A673 (cell line): ENCODE measurements at regions not wholly inside any gene's neighbourhood (a gene's known extent, or its start where the extent isn't known, plus 50 kb on each side); places are given as distances from the start of the nearest gene placed in this dataset.

Experiments
- BruUV-seq: library from RNA; stranded (reverse); fragments of 400-500 nt; replicated peaks from 2 replicates; lab custom pipeline; 2021; lab: Mats Ljungman, UMichigan
- CTCF ChIA-PET: fragments of 300-600 bp; sonication (Branson Sonifier 250); formaldehyde crosslinking; loops from one replicate; lab custom pipeline; 2022; ENCODE audit warnings: antibody characterized with exemption; lab: Charles Lee
- POLR2A ChIA-PET: fragments of 300-600 bp; sonication (Branson Sonifier 250); formaldehyde crosslinking; loops from one replicate; lab custom pipeline; 2022; ENCODE audit warnings: antibody characterized with exemption; ENCODE audit not compliant: low non-redundant PET; lab: Charles Lee
- DNase-seq: peaks from one replicate; pipeline ENCODE4 v3.0.0-alpha.2; 2015; ENCODE audit warnings: low spot score
- H3K27ac ChIP-seq: fragments of 200-600 bp; sonication (generic); 2 replicates; pipeline ENCODE4 v1.5.1; 2016; ENCODE audit warnings: mixed run types, low read depth, mild to moderate bottlenecking, mixed read lengths, antibody characterized with exemption, low read length; ENCODE audit not compliant: poor library complexity, severe bottlenecking
- H3K27me3 ChIP-seq: fragments of 200-600 bp; sonication (generic); replicated peaks from 2 replicates; pipeline ENCODE4 v1.6.1; 2017; ENCODE audit warnings: mixed run types, low read depth, mild to moderate bottlenecking, mixed read lengths, antibody characterized with exemption, low read length; ENCODE audit not compliant: insufficient read depth, poor library complexity
- H3K36me3 ChIP-seq: fragments of 200-600 bp; sonication (generic); 2 replicates; pipeline ENCODE4 v1.6.1; 2016; ENCODE audit warnings: mixed run types, mild to moderate bottlenecking, mixed read lengths, antibody characterized with exemption, low read length; ENCODE audit not compliant: insufficient read depth, poor library complexity, severe bottlenecking
- H3K4me1 ChIP-seq: fragments of 200-600 bp; sonication (generic); 2 replicates; pipeline ENCODE4 v1.6.1; 2017; ENCODE audit warnings: mixed run types, mild to moderate bottlenecking, mixed read lengths, antibody characterized with exemption, low read length; ENCODE audit not compliant: insufficient read depth, poor library complexity, severe bottlenecking
- H3K4me3 ChIP-seq: fragments of 200-600 bp; sonication (generic); 2 replicates; pipeline ENCODE4 v1.5.1; 2016; ENCODE audit warnings: low read depth, mixed run types, mild to moderate bottlenecking, mixed read lengths, low read length; ENCODE audit not compliant: poor library complexity, severe bottlenecking
- H3K9me3 ChIP-seq: fragments of 200-600 bp; sonication (generic); 2 replicates; pipeline ENCODE4 v1.6.1; 2016; ENCODE audit warnings: mixed run types, low read depth, mild to moderate bottlenecking, mixed read lengths, antibody characterized with exemption, low read length; ENCODE audit not compliant: poor library complexity, severe bottlenecking
- EZH2 ChIP-seq: fragments of 200-600 bp; sonication (generic); IDR thresholded peaks from 2 replicates; pipeline ENCODE4 v1.6.1; 2017; ENCODE audit warnings: borderline replicate concordance, low read depth, mild to moderate bottlenecking, mixed read lengths, antibody characterized with exemption, low read length; ENCODE audit not compliant: poor library complexity, severe bottlenecking
- intact Hi-C: fragments of 100-400 bp; cut with micrococcal nuclease; formaldehyde crosslinking; loops from one replicate; pipeline ENCODE4 v1.10.0; 2022; ENCODE audit not compliant: unreplicated experiment
- TF ChIP-seq, protein P1 (sequence below): fragments of 300-800, 200-600 bp; sonication (generic); conservative IDR thresholded peaks from 2 replicates; pipeline ENCODE4 v1.5.1; 2017; ENCODE audit warnings: low read depth, mild to moderate bottlenecking, antibody characterized with exemption, low read length, moderate library complexity, mixed read lengths

DNA sequence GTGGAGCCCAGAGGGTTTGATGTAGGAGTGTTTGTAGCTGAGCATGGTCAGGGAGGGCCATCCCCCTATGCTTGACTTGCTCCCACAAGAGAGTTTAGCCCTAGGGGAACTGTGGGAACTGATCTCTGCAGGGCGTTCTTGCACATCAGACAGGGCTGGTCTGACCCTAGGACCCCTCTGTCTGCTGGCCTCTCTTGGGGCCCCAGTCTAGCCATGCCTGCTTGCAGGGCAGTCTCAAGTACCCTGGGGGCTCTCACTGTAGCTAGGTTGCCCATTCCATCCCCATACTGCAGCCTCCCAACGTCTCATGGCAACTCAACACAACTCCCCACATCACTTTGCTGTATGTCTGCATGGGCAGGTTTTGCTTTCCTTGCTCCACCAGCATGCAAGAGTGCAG, 1250.7 kb upstream of the B3GALT2 start:
- Histone ChIP-seq H3K27ac (no peak overlapping the region), H3K9me3 (no peaks in the 10 kb centered on the region), H3K4me3 (no peak overlapping the region), H3K27me3 (no peaks in the 10 kb centered on the region), H3K36me3 (no peaks in the 10 kb centered on the region), H3K4me1 (no peaks in the 10 kb centered on the region)
- ChIA-PET POLR2A (no interaction called here), CTCF (no interaction called here)
- no TSS peak for BruUV-seq
- intact Hi-C loops, result no loop called here
- no peak for DNase-seq
- TF ChIP-seq EZH2, result no peak
- TF ChIP-seq, protein P1, sequence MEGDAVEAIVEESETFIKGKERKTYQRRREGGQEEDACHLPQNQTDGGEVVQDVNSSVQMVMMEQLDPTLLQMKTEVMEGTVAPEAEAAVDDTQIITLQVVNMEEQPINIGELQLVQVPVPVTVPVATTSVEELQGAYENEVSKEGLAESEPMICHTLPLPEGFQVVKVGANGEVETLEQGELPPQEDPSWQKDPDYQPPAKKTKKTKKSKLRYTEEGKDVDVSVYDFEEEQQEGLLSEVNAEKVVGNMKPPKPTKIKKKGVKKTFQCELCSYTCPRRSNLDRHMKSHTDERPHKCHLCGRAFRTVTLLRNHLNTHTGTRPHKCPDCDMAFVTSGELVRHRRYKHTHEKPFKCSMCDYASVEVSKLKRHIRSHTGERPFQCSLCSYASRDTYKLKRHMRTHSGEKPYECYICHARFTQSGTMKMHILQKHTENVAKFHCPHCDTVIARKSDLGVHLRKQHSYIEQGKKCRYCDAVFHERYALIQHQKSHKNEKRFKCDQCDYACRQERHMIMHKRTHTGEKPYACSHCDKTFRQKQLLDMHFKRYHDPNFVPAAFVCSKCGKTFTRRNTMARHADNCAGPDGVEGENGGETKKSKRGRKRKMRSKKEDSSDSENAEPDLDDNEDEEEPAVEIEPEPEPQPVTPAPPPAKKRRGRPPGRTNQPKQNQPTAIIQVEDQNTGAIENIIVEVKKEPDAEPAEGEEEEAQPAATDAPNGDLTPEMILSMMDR, result no peak

DNA sequence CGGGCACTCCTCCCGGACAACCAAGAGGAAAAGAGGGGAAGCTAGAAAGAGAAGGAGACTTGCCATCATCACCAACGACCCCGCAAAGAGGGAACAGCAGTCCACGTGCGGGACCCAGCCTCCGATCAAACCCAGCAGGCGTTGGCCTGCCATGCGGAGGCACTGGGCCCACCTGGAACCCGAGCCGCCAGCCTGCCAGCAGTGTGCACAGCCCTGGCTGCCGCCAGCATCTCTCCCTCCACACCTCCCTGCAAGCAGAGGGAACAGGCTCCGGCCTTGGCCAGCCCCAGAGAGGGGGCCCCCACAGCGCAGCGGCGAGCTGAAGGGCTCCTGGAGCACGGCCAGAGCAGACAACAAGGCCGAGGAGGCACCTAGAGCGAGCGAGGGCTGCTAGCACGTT, 1244.7 kb upstream of the B3GALT2 start:
- no peak for DNase-seq
- Histone ChIP-seq H3K27me3 (no peaks in the 10 kb centered on the region), H3K4me1 (no peaks in the 10 kb centered on the region), H3K4me3 (no peak overlapping the region), H3K36me3 (no peaks in the 10 kb centered on the region), H3K9me3 (no peaks in the 10 kb centered on the region), H3K27ac (no peak overlapping the region)
- ChIA-PET CTCF (no interaction called here), POLR2A (no interaction called here)
- intact Hi-C loops, result no loop called here
- TF ChIP-seq, protein P1, result no peak
- TF ChIP-seq EZH2, result no peak
- no TSS peak for BruUV-seq

DNA sequence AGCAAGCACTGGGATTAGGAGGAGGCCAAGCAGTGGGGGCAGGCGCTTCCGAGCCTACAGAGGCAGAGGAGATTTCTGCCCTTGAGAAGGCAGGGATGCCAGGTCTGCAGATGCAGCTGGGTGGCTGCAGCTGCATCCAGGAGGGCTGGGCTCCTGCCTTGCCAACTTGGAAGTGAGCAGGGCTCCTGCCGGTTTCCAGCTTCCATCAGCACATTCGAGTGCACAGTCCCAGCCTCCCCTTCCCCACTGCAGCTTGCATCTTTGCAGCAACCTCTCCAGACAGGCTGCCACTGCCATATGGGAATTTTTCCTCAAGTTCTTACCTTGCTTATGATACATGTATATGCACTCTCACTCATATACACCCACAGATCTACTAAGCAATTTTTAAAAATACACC, 1234.3 kb upstream of the B3GALT2 start:
- DNase-seq, result no peak
- TF ChIP-seq, protein P1, result no peak
- no peak for TF ChIP-seq EZH2
- intact Hi-C loops, result no loop called here
- Histone ChIP-seq H3K36me3 (no peaks in the 10 kb centered on the region), H3K27ac (no peak overlapping the region), H3K4me1 (no peaks in the 10 kb centered on the region), H3K9me3 (no peaks in the 10 kb centered on the region), H3K4me3 (no peak overlapping the region), H3K27me3 (no peaks in the 10 kb centered on the region)
- BruUV-seq, result no TSS peak
- POLR2A ChIA-PET, result no interaction called here
- CTCF ChIA-PET, result no interaction called here
